Esophagus muscularis mucosa (tissue), 4 donors: ENCODE measurements at regions not wholly inside any gene's neighbourhood (a gene's known extent, or its start where the extent isn't known, plus 50 kb on each side); places are given as distances from the start of the nearest gene placed in this dataset.

Source experiments
- CTCF ChIP-seq, 3 experiments: fragments of 200-600 bp in 2 of 3; fragments of 450-650 bp in 1 of 3; sonication (generic) in 2 of 3; IDR thresholded peaks; one replicate each; pipeline ENCODE4 v1.5.1; 2017 to 2019; ENCODE audit warnings: antibody characterized with exemption in 3 of 3, mild to moderate bottlenecking in 2 of 3, moderate library complexity in 1 of 3
- EP300 ChIP-seq: sonication (generic); formaldehyde crosslinking; IDR thresholded peaks from one replicate; pipeline ENCODE4 v1.6.1; 2017; ENCODE audit warnings: antibody characterized with exemption
- POLR2AphosphoS5 ChIP-seq, 2 donors: sonication (generic); formaldehyde crosslinking; IDR thresholded peaks; one replicate each; pipeline ENCODE4 v1.6.1; 2017; ENCODE audit warnings: antibody characterized with exemption in 2 of 2

- TF ChIP-seq CTCF (IDR thresholded peaks at IDR 0.05) (no peak), POLR2AphosphoS5 (IDR thresholded peaks at IDR 0.05) (no peak), EP300 (no peak)
These were observed 130.7 kb upstream of the COL11A1 start for GRCh38 chr1:103239034-103239433.
